Heart left ventricle (tissue), 13 donors: ENCODE measurements at regions not wholly inside any gene's neighbourhood (a gene's known extent, or its start where the extent isn't known, plus 50 kb on each side); places are given as distances from the start of the nearest gene placed in this dataset.

Experiments used
- POLR2A ChIP-seq, 2 donors: fragments of 450-650 bp; IDR thresholded peaks; one replicate each; pipeline ENCODE4 v1.6.1; 2017; ENCODE audit warnings: antibody characterized with exemption in 2 of 2, mild to moderate bottlenecking in 2 of 2, moderate library complexity in 2 of 2
- TF ChIP-seq, protein P1 (sequence below), 12 donors: fragments of 200-600 bp; sonication (generic) in 4 of 12; IDR thresholded peaks; one replicate each; pipeline versions ENCODE4 v1.5.0 to v1.8.0; 2018 to 2022; ENCODE audit warnings: antibody characterized with exemption in 12 of 12, mild to moderate bottlenecking in 5 of 12
- donor health status: ischemic (EF 13 %, LVEDD 7.1; RV severe dilation, severe dysfunction).
- donor health status: DM: no; HTN: yes; CAD: no.
- donor health status: DM: no; HTN: no; CAD: no.
- donor health status: ischemic (EF 25% LVEDD 6.9; RV normal size, moderate dysfunction).
- donor health status: ischemic (EF 25% LVEDD 5.7; RV mildly dilated, moderate dysfunction).
- donor health status: ischemic (EF 35%, LVEDD 5.7; RV mildly dilated, moderate dysfunction).
- donor health status: nonischemic (EF 11% LVEDD 7.7; RV severe dilation, severe dysfunction).
- donor health status: DM: yes; HTN: yes; CAD: no.
- donor health status: PGD.
- donor health status: ischemic (EF 29% LVEDD 5.4; RV normal size, mild dysfunction).
- donor health status: nonischemic (EF 23%, LVEDD 6.1; RV moderate dilation, normal function).

DNA sequence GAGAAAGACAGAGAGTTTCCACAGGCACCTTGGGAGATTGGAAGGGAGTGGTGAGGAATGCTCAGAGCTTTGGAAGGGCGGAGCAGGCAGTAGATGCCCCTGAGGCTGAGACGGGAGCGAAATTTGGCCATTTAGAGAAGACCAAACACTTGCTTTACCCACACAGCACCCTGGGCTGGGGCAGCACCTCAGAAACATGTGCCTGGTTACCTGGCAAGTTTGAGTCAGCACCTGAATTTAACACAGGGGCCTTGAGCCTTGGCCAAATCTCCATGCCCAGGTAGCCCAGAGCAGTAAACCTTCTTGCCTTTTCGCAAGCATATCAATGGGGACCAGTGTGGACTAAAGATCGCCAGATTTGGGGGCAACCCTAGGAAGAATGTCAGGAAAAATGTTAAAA, 111.9 kb upstream of the NFE2L3 start:
- TF ChIP-seq, protein P1, sequence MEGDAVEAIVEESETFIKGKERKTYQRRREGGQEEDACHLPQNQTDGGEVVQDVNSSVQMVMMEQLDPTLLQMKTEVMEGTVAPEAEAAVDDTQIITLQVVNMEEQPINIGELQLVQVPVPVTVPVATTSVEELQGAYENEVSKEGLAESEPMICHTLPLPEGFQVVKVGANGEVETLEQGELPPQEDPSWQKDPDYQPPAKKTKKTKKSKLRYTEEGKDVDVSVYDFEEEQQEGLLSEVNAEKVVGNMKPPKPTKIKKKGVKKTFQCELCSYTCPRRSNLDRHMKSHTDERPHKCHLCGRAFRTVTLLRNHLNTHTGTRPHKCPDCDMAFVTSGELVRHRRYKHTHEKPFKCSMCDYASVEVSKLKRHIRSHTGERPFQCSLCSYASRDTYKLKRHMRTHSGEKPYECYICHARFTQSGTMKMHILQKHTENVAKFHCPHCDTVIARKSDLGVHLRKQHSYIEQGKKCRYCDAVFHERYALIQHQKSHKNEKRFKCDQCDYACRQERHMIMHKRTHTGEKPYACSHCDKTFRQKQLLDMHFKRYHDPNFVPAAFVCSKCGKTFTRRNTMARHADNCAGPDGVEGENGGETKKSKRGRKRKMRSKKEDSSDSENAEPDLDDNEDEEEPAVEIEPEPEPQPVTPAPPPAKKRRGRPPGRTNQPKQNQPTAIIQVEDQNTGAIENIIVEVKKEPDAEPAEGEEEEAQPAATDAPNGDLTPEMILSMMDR (IDR thresholded peaks at IDR 0.05): no peak
- no peak for TF ChIP-seq POLR2A (IDR thresholded peaks at IDR 0.05)
